ENCODE measurements at regions not wholly inside any gene's neighbourhood (a gene's known extent, or its start where the extent isn't known, plus 50 kb on each side); places are given as distances from the start of the nearest gene placed in this dataset.

GRCh38 chr12:74015118-74015517 is 522.5 kb upstream of the ATXN7L3B start:
- TF ChIP-seq POLR2AphosphoS5 (IDR thresholded peaks at IDR 0.05) (no peak), CTCF (IDR thresholded peaks at IDR 0.05) (no peak)
